IMR-90 (cell line): ENCODE measurements at regions not wholly inside any gene's neighbourhood (a gene's known extent, or its start where the extent isn't known, plus 50 kb on each side); places are given as distances from the start of the nearest gene placed in this dataset.

Experiments
- ATAC-seq: fragments of 200-7000 bp; cut with Tn5 transposase; 2 replicates; pipeline ENCODE4 v1.9.1; 2020; ENCODE audit warnings: low read depth, mild to moderate bottlenecking, moderate library complexity
- BruUV-seq: library from RNA; stranded (reverse); fragments of 400-500 nt; replicated peaks from 2 replicates; lab custom pipeline; 2021; lab: Mats Ljungman, UMichigan
- CTCF ChIA-PET: fragments of 300-600 bp; formaldehyde crosslinking; extraction: SDS; loops from one replicate; lab custom pipeline; 2021; ENCODE audit warnings: antibody characterized with exemption; lab: Yijun Ruan, JAX
- POLR2A ChIA-PET: fragments of 300-600 bp; sonication (Branson Sonifier 250); formaldehyde crosslinking; loops from one replicate; lab custom pipeline; 2022; ENCODE audit warnings: antibody characterized with exemption; ENCODE audit not compliant: unreplicated experiment; lab: Charles Lee
- DNase-seq: peaks from one replicate; pipeline ENCODE4 v3.0.0; 2013
- H2AFZ ChIP-seq: replicated peaks from 2 replicates; pipeline ENCODE3; 2013; ENCODE audit warnings: low read length, mild to moderate bottlenecking; ENCODE audit not compliant: poor library complexity
- H2AK5ac ChIP-seq: 2 replicates; pipeline ENCODE4 v1.6.1; 2013; ENCODE audit warnings: low read depth, low read length, inconsistent platforms
- H2AK9ac ChIP-seq: replicated peaks from 2 replicates; pipeline ENCODE3; 2013; ENCODE audit warnings: mild to moderate bottlenecking, low read depth, low read length, moderate library complexity; ENCODE audit not compliant: poor library complexity
- H2BK120ac ChIP-seq: 2 replicates; pipeline ENCODE4 v1.6.1; 2013; ENCODE audit warnings: low read depth, low read length, inconsistent platforms
- H2BK15ac ChIP-seq: 3 replicates; pipeline ENCODE4 v1.6.1; 2013; ENCODE audit warnings: low read depth, low read length, inconsistent platforms
- H2BK20ac ChIP-seq: 2 replicates; pipeline ENCODE4 v1.6.1; 2013; ENCODE audit warnings: low read depth, mild to moderate bottlenecking, inconsistent platforms, low read length, moderate library complexity
- H2BK5ac ChIP-seq: 2 replicates; pipeline ENCODE4 v1.6.1; 2013; ENCODE audit warnings: mild to moderate bottlenecking, low read depth, low read length, inconsistent platforms; ENCODE audit not compliant: poor library complexity, severe bottlenecking
- H3K14ac ChIP-seq: replicated peaks from 2 replicates; pipeline ENCODE4 v1.6.1; 2013; ENCODE audit warnings: low read depth, low read length, inconsistent platforms
- H3K18ac ChIP-seq: 2 replicates; pipeline ENCODE4 v1.6.1; 2013; ENCODE audit warnings: low read depth, low read length, control low read depth
- H3K23ac ChIP-seq: 2 replicates; pipeline ENCODE4 v1.6.1; 2013; ENCODE audit warnings: low read depth, low read length, inconsistent platforms
- H3K27ac ChIP-seq: 2 replicates; pipeline ENCODE4 v1.5.1; 2013; ENCODE audit warnings: mild to moderate bottlenecking, control low read depth, low read length; ENCODE audit not compliant: insufficient read depth
- H3K27me3 ChIP-seq: 2 replicates; pipeline ENCODE4 v1.6.1; 2013; ENCODE audit warnings: low read length; ENCODE audit not compliant: control insufficient read depth, insufficient read depth
- H3K36me3 ChIP-seq: 2 replicates; pipeline ENCODE4 v1.6.1; 2013; ENCODE audit warnings: low read length, mixed read lengths; ENCODE audit not compliant: control insufficient read depth, insufficient read depth
- H3K4ac ChIP-seq: 2 replicates; pipeline ENCODE4 v1.6.1; 2013; ENCODE audit warnings: low read depth, low read length, inconsistent platforms
- H3K4me1 ChIP-seq: 2 replicates; pipeline ENCODE4 v1.6.1; 2013; ENCODE audit warnings: low read length, mixed read lengths; ENCODE audit not compliant: control insufficient read depth, insufficient read depth
- H3K4me2 ChIP-seq: 2 replicates; pipeline ENCODE4 v1.6.1; 2013; ENCODE audit warnings: low read depth, mild to moderate bottlenecking, control low read depth, low read length, moderate library complexity
- H3K4me3 ChIP-seq: 2 replicates; pipeline ENCODE4 v1.5.1; 2013; ENCODE audit warnings: low read depth, mild to moderate bottlenecking, control low read depth, low read length, moderate library complexity; ENCODE audit not compliant: insufficient read depth
- H3K56ac ChIP-seq: 2 replicates; pipeline ENCODE4 v1.6.1; 2013; ENCODE audit warnings: low read length, inconsistent platforms; ENCODE audit not compliant: insufficient read depth; ENCODE audit errors: extremely low read depth
- H3K79me1 ChIP-seq, 2 experiments: 2 replicates each; pipeline ENCODE4 v1.6.1; 2013; ENCODE audit warnings: low read length in 2 of 2, inconsistent platforms in 1 of 2, low read depth in 1 of 2
- H3K9ac ChIP-seq: 2 replicates; pipeline ENCODE4 v1.6.1; 2013; ENCODE audit warnings: low read depth, low read length, control low read depth
- H3K9me1 ChIP-seq: 2 replicates; pipeline ENCODE4 v1.6.1; 2013; ENCODE audit warnings: low read length, inconsistent platforms; ENCODE audit not compliant: insufficient read depth
- H3K9me3 ChIP-seq: 2 replicates; pipeline ENCODE4 v1.6.1; 2013; ENCODE audit warnings: low read length; ENCODE audit not compliant: control insufficient read depth, insufficient read depth
- H4K20me1 ChIP-seq: 2 replicates; pipeline ENCODE4 v1.6.1; 2013; ENCODE audit warnings: low read length, inconsistent platforms; ENCODE audit not compliant: insufficient read depth
- H4K5ac ChIP-seq: 2 replicates; pipeline ENCODE4 v1.6.1; 2013; ENCODE audit warnings: mild to moderate bottlenecking, low read depth, low read length, control low read depth
- H4K8ac ChIP-seq, 2 experiments: 2 replicates each; pipeline ENCODE4 v1.6.1; 2013; ENCODE audit warnings: low read depth in 2 of 2, low read length in 2 of 2, control low read depth in 1 of 2, inconsistent platforms in 1 of 2
- H4K91ac ChIP-seq: 2 replicates; pipeline ENCODE4 v1.6.1; 2013; ENCODE audit warnings: low read depth, low read length, inconsistent platforms; ENCODE audit not compliant: insufficient read depth
- CEBPB ChIP-seq: IDR thresholded peaks from 2 replicates; pipeline ENCODE4 v1.6.1; 2012; ENCODE audit warnings: low read depth, low read length, improper control_type of control experiment
- RAD21 ChIP-seq: IDR thresholded peaks from 2 replicates; pipeline ENCODE4 v1.6.1; 2012; ENCODE audit warnings: low read length, improper control_type of control experiment
- WGBS, 2 experiments: methylation state at CpG; one replicate each; pipeline versions ENCODE4 v1.1.5 to v1.1.7; 2013; ENCODE audit warnings: missing lambda C conversion rate in 2 of 2; ENCODE audit not compliant: insufficient read length in 1 of 2; ENCODE audit errors: extremely low coverage in 2 of 2; 5-methylcytosine and 5-hydroxymethylcytosine counted together
- dilution Hi-C: fragments of 300-500 bp; cut with HindIII; formaldehyde crosslinking; loops from one replicate; pipeline ENCODE4 v1.14.3; 2018; ENCODE audit warnings: low sequenced_read_pairs; ENCODE audit not compliant: unreplicated experiment
- in situ Hi-C: fragments of 300-500 bp; cut with MboI; formaldehyde crosslinking; loops from 3 replicates; pipeline ENCODE4 v1.14.3; 2019; ENCODE audit warnings: low sequenced_read_pairs, inconsistent platforms, mixed read lengths
- intact Hi-C: fragments of 100-400 bp; cut with micrococcal nuclease; formaldehyde crosslinking; loops from 2 replicates; pipeline ENCODE4 v1.10.0; 2022
- TF ChIP-seq, protein P1 (sequence below): fragments of 150-350 bp; IDR thresholded peaks from 2 replicates; pipeline ENCODE4 v1.6.1; 2017; ENCODE audit warnings: mild to moderate bottlenecking, antibody characterized with exemption, low read length, low read depth

DNA sequence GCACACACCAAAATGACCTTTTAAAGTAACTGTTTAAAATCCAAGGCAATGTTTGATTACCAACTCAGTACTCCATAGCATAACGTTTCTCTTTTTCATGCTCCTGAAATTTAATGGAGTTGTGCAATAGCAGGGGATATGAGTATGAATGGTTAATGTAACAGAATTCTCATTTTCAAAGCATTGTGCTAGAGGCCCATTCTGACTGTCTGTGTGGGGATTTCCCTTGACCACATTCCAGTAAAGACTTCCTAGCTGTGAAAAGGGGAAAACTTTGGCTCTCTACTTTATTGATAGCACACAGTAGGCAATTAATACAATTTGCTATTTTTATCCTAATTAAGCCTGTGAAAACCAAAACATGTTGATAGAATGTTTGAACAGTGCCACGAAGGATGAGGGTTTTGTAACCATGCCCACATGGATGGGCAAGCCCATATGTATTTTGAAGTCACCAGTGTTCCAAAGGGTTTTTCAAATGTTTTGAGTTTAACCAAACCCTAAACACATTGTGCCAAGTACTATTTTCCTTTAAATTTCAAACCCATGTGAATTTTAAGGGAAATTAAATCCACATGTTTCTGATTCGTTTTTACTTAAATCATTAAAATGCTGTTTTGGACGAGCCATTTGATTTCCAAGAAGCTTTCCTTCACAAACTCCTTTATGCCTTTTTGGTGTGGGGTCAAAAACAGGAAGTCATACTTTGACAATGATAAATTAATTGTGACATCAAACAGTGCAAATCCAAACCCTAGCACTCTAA is 261.2 kb downstream of the SHOX2 start:
- in situ Hi-C loops (no loop called here), dilution Hi-C loops (no loop called here), intact Hi-C loops (no loop called here)
- Histone ChIP-seq H3K36me3 (no peaks in the 10 kb centered on the region), H3K23ac (no peak overlapping the region), H2BK15ac (no peak overlapping the region), H4K91ac (no peak overlapping the region), H3K9me1 (no peaks in the 10 kb centered on the region), H4K5ac (no peak overlapping the region), H3K14ac (no peak overlapping the region), H3K79me1 (no peaks in the 10 kb centered on the region), H3K56ac (no peak overlapping the region), H2AK5ac (no peak overlapping the region), H3K4me3 (no peak overlapping the region), H3K4me2 (no peak overlapping the region), H2AK9ac (no peak overlapping the region), H2AFZ (no peak overlapping the region), H3K18ac (no peak overlapping the region), H3K4ac (no peak overlapping the region), H3K27ac (no peak overlapping the region), H3K9ac (no peak overlapping the region), H3K27me3 (no peaks in the 10 kb centered on the region; the same call in 1 of the 2 replicates), H2BK5ac (no peak overlapping the region), H4K20me1 (no peaks in the 10 kb centered on the region), H2BK20ac (no peak overlapping the region), H3K4me1 (no peaks in the 10 kb centered on the region), H3K9me3 (no peaks in the 10 kb centered on the region), H4K8ac (no peak overlapping the region), H2BK120ac (no peak overlapping the region)
- ATAC-seq, result no peak
- DNase-seq, result no peak
- TF ChIP-seq RAD21, result no peak
- TF ChIP-seq CEBPB, result peak; percentile 64
- TF ChIP-seq, protein P1, sequence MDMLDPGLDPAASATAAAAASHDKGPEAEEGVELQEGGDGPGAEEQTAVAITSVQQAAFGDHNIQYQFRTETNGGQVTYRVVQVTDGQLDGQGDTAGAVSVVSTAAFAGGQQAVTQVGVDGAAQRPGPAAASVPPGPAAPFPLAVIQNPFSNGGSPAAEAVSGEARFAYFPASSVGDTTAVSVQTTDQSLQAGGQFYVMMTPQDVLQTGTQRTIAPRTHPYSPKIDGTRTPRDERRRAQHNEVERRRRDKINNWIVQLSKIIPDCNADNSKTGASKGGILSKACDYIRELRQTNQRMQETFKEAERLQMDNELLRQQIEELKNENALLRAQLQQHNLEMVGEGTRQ, result no peak
- ChIA-PET CTCF (no interaction called here), POLR2A (no interaction called here)
- BruUV-seq, result no TSS peak
- no CpG with 5 or more reads among the region's 4 CpGs for WGBS, 2 experiments
